ENCODE measurements at regions not wholly inside any gene's neighbourhood (a gene's known extent, or its start where the extent isn't known, plus 50 kb on each side); places are given as distances from the start of the nearest gene placed in this dataset.

DNA sequence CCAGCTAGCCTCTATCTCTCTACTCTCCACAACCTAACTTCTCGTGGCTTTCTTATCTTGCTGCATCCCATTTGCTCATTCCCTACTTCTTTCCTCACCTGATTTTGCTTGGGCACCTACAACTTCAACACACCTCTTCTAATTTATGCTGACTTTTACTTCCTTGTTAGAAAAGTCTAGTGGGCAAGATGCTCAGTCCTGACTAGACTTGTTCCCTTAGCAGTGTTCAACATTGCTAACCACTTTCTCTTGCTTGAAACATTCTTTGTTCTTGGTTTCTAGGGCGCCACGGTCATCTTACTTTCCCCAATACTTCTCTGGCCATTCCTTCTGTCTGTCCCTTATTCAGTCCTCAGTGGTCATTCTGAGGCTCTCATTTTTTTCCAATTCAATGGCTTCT is 454.7 kb upstream of the CWC22 start:
- DNase-seq (ENCODE audit: low spot score) = no peak

DNA sequence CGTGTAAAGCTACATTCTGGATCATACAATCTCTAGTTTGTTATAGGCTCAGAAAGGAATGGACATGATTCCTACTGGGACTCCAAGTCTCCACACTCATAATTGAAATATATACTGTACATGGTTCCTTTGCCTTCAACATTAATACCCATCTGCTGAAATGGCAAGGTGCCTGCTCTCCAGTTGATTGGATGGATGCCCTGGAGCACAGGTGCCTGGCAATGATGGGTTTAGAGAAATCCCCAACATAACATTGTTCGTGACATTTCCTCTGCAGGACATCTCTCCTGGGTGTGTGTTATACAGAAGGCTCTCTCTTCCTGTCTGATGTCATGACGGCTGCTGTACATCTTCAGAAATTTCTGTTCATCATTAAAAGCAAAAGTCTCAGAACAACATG is 449.7 kb upstream of the CWC22 start:
- no peak for DNase-seq (ENCODE audit: low spot score)

DNA sequence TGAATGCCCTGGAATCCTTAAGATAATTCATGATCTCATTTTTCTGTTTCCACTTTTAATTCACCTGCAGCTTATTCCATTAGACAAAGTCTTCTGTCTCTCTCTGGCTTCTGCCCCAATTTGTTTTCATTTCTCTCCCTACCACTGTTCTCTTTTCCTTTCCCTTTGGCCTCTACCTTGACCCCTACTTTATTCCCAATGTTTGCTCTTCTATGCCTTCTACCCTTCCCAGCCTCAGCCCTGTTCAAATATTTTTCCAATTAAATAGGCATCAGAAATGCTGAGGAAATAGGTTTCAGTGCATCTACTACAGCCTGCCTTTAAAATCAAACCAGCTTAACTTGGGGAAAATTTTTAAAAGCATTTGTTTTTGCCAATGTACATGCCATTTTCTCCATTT is 443.7 kb upstream of the CWC22 start:
- DNase-seq (ENCODE audit: low spot score) = no peak

DNA sequence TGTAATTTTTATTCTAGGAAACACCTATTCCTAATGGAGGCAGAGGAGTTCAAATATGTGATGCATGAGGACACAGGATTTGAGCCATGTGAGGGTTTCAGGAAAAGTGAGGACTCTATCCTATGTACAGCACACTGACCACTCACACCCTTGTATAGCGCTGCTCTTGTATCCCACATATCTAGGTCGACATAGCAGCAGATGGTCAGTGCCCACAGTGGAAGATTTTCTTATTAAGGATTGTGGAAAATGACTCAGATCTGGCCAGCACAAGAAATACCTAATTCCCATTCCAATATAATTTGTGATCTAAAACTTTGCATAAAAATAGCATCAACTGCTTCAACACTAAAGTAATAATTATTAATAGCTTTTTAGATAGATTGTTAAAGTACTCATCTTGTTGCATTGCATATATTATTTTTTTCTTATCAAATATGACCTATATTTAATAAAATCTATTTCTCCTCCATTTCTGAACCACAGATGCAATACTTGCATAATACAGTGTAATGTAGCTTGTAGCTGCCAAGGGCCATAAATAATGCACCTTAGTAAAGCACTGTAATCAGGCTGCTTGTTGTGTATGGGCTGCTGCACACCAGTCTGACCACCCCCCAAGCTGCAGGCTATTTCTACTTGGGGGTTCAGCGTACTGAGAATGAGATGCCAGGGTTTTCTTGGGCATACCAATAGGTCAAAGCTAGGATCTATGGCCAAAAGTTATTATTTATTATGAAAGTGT is 442.2 kb upstream of the CWC22 start:
- no peak for DNase-seq (ENCODE audit: low spot score)

DNA sequence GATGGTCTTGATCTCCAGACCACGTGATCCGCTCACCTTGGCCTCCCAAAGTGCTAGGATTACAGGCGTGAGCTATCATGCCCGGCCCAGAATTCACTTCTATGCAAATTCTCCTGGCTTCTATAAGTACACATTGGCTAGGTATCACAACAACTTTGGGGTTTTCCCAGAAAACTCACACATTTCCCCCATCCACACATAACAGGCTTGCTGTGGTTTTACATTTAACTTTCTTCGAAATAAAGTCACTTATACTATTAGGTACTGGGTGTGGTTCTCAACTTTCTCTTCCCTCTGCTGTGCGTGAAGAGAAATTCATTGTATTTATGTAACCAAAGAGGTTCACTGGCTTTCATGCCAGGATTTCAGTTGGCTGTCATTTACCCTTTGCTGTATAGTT is 439.4 kb upstream of the CWC22 start:
- no peak for DNase-seq (ENCODE audit: low spot score)

DNA sequence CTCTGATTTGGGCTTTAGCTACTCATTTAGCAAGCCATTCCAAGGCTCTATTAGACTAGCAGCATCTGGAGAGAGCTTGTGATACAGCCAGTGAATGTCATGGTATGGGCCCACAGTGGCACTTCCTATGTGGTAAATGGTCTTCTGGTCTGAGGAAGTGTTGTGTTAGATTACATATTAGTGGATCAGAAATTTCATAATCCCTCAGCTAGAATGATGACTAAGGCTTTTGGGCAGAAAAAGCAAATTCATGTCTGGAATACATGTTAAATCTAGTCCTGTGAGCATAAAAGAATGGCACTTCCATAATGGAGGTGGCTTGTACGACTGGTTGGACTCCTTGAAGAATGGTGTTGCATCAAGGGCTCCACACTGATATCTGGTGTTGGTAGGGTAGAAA is 436.8 kb upstream of the CWC22 start:
- DNase-seq (ENCODE audit: low spot score) = no peak

DNA sequence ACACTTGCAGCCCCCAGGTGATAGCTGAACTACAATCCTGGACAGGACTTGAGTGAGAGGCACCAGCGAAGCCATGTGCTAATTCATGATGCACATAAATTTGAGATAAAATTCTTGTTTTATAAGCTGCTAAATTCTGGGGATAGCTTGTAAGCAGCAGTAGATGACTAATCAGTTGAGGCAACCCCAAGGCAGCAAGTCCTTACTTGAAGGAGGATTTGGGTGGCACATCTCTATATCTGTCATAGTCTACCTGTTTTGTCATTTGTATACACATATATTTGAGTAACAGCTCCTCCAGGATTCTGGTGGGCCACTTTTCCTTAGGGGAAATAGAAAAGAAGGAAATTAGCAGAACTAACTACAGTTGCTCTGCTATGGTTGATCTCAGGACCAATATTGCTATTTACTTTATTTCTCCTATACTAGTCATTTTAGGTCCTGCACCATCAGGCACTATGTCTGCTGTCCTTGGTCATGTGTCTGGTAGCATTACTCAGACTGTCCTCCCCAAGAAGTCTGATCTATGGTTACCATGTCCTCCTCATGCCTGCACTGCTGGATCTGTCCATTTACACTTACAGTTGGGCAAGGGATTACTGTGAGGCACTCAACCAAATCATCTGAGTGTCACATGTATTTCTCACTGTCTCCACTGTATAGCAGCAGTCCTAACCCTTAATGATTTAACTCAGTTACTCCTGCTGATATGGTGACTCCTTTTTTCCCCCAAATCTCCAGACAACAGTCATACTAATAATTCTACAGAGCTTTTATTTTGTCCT is 436.0 kb upstream of the CWC22 start:
- no peak for DNase-seq (ENCODE audit: low spot score)

DNA sequence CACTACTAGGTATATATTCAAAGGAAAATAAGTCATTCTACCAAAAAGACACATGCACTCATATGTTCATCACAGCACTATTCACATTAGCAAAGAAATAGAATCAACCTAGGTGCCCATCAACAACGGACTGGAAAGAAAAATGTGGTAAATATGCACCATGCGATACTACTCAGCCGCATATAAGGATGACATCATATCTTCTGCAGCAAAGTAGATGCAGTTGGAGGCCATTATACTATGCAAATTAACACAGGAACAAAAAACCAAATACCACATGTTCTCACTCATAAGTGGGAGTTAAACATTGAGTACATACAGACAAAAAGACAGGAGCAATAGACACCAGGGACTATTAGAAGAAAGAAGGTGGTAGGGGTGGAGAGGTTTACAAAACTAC is 412.1 kb upstream of the CWC22 start:
- DNase-seq (ENCODE audit: low spot score) = no peak

DNA sequence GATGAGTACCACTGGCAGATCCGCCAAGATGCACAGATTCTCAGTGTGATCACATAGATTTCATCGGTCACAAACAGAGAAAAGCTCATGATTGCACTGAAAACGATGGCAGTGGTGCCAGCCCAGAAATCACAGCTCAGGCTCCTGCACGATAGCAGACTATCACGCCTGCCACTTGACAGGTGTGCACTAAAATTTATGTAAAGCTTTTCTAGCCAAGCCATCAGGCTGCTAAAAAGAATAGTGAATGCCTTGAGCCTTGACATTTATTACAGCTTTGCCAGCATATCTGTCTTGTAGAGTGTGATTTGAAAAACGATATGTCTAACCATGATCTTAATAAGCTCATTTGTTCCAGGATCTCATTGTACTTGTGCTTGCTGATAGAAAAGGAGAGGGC is 409.5 kb upstream of the CWC22 start:
- DNase-seq (ENCODE audit: low spot score) = no peak

DNA sequence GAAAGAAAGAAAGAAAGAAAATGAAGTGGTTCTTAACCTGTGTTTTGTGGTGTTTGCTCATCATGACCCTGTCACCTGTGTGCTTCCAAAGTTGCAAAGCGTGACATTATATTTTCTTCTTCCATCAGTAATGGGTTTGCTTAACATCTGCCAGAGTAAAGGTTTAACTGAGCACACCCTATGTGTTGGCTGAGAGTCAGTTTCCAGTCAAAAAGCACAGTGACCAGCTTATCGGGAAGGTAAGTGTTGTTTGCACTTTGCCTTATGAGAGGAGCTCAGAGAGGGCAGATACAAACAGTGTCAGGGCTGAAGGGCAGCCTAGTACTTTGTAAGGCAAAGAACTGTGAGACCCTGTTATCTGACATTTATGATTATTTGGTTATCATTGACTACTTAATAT is 406.2 kb upstream of the CWC22 start:
- no peak for DNase-seq (ENCODE audit: low spot score)

DNA sequence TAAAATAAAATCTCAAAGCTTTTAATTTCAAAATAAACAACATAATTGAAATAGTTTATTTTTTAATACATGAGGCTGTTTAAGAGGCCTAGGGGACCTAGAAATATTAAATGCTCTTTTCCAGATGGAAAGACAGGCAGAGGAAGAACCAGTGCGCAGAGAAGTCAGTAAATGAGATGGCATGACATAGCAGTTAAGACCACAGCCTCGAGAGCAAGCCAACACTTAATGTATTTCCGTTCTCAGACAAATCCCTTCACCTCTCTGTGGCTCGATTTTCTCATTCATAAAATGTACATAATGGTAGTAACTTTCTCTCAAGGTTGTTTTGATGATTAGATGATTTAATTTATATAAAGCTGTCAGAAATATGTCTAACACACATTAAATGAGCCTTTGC is 405.1 kb upstream of the CWC22 start:
- no peak for DNase-seq (ENCODE audit: low spot score)

DNA sequence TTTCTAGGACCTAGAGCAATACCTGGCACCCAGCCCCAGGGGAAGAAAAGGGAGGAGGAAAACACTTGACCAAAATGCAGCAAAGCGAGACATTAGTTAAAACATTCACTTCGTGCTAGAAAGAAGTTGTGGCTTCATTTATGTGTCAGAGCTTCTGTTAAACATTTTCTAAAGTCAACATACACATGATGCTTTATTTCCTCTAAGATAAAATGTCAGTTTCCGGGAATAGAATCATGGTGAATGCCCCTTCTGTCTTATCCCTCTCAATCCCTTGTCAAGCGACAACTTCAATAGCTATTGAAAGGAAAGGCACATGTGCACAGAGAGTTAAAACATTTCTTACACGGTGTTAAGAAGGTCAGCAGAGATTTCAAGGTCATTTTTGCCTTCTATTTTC is 404.6 kb upstream of the CWC22 start:
- no peak for DNase-seq (ENCODE audit: low spot score)

DNA sequence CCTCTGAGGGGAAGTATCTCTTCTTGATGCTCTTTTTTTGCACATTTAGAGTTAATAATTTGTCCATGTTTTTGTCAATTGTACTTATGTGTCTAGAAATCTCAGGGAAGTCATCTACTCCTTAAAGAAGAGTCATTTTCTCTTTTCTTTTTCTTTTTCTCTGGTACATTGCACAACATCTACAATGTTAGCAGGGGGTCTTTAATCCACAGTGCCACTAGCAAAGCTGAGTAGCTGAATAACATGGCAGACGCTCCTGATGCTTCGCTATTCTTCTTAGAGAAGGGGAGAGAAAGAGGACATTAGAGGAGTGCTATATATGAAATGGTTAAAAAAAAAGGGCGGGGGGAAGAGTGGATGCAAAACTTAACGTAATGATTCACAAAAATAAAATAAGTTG is 399.6 kb upstream of the CWC22 start:
- no peak for DNase-seq (ENCODE audit: low spot score)

DNA sequence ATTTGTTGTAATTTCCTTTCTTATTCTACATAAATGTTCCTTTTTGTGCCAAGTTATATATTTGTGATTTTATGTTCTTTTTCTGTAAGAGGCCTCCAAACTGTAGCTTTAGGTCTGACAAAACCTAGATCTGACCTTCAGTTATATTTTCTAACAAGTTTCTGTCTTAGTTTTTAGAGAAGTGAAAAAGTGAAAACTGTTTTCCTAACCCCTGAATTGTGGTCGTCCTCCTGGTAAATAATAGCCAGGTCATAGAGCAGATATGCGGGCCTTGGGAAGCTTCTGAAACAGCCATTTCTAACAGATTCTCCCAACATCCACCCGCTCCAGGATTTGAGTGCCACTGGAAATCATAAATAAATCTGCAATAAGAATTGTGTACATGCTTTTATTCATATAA is 398.4 kb upstream of the CWC22 start:
- no peak for DNase-seq (ENCODE audit: low spot score)

DNA sequence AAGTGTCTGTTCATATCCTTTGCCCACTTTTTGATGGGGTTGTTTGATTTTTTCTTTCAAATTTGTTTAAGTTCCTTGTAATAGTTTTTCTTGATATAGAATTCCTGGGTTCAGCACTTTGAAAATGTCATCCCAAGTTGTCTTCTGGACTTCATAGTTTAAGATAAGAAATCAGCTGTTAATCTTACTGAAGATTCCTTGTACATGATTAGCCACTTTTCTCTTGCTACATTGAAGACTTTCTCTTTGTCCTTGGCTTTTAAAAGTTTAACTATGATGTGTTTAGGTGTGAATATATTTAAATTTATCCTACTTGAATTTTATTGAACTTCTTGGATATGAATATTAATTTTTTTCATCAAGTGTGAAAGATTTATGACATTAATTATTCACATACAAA is 387.2 kb upstream of the CWC22 start:
- no peak for DNase-seq (ENCODE audit: low spot score)

DNA sequence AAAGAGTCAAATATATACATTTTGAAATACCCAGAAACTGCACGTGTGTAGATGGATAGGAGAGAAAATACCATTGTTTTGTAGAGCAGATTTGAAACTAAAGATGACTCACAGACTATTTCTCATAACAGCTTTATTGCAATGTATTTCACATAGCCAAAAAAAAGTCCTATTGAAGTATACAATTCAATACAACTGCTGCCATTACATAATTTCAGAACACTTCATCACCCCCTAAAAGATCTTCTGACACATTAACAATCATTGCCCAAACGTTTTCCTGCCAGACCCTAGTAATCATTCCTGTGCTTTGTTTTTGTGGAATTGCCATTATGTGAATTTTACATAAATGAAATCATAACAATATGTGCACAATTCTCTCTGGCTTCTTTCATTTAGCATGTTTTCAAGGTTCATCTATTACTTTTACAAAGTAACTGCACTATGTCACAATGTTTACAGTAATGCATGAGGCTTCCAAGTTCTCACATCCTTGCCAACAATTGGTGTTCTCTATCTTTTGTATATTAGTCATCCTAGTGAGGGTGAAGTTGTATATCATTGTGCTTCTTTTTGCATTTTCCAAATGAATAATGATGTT is 378.6 kb upstream of the CWC22 start:
- no peak for DNase-seq (ENCODE audit: low spot score)

DNA sequence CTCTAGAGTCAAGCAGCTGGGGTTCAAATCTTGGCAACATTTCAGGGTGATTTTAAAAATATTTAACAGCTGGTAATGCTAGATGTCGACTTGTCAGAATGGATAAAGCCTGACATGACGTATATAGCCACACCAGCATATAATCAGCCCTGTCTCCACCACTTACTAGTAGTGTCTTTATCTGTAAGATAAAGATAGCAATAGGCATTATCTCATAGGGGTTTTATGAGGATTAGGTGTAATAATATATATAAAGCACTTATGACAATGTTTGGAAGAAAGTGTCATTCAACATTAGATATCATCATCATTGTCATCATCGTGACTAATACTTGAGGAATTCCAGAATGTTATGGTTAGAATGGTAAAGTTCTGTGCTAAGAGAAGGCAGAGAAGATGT is 369.0 kb upstream of the CWC22 start:
- no peak for DNase-seq (ENCODE audit: low spot score)

DNA sequence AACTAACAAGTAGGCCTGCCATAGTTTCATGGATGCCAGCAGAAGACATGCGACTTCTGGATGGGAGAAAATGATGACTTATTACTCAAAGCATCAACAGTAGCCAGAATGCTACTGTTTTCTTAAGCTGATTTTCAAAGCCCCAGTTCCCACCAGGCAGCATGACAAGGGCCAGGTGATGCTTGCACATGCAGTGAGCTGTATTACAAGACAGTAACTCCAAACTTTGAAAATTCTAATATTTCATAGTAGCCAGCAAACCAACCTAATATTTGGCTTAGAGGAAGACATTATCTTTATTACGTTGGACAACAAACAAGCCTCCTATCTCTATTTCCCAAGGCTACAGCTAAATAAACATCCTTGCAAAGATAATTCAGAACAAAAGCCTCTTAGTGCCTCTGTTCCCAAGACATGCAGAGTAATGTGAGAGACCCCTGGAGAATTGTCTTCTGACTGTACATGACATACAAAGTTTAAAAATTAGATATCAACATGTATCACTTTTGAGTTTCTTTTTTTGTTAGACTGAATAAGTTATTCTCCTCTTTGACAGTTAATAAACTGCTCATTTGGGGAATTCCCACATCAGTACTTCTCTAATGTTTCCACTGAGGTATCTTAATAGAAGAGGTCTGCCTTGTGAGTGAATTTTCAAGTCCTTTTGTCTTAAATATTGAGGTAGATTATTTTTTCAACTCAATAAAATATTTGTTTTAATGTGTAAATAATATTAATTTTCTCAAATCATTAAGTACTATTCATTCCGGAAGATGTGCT is 367.6 kb upstream of the CWC22 start:
- DNase-seq (ENCODE audit: low spot score) = no peak

DNA sequence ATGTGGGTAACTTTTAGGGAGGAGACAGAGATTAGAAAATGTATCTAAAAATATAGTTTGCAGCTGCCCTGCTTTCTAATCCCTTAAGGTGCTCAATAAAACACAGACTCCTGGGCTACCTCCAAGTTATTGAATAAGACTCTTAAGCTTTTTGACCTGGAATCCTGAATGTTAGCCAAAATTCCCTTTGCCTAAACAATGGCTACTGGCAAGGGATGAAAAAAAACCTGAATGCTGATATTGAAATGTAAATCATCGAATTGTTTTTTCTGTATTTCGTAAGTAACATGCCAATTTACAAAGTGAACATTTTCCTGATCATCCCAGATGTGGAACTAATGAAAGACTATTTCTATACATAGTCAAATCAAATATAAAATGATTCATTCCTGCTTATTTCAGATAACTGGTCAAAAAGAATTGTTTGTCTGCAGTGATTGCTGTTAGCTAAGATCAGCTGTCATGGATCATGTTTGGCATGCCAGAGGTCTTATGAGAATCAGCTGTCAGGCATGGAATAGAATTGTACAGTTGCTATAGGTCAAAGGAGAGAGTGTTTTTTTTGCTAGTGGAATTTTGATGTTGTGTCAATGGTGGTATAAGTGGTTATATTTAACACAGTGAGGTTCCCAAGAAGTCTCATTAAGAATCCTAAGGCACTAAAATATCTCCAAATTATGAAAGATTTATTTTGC is 363.6 kb upstream of the CWC22 start:
- no peak for DNase-seq (ENCODE audit: low spot score)

DNA sequence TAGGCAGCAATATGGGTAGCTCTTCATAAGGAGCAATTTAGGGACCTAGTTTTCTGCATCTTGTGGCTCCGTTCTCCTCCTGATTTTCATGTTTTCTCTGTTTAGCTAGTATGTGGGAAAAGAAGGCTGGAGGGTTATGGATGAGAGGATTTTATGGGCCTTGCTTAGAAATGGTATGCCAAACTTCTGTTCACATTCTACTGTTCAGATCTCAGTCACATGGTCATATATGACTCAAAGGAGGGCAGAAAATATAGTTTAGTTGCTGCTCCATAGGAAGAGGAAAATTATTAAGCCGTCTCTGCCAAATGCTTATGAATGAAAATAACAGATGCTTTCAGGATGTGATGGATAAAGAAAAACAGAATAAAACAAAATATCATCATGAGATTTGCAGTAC is 361.8 kb upstream of the CWC22 start:
- DNase-seq (ENCODE audit: low spot score) = no peak

DNA sequence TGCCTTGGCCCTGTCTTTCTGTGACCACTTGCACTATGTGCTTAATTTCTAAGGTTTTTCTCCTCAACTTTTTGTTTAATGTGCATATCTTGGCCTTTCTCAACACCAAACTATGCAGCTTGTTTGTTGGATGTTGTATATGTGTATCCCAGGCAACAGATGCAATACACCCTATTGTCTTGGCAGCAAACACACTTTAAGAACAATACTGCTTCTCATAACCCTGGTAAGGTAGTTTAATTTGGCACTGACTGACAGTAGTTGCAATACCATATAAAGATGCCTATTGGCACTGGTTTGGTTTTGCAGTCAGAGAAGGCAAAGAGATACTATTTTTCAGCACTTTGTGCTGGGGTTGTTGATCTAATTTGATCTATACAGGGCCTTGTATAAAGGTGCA is 360.7 kb upstream of the CWC22 start:
- DNase-seq (ENCODE audit: low spot score) = no peak

DNA sequence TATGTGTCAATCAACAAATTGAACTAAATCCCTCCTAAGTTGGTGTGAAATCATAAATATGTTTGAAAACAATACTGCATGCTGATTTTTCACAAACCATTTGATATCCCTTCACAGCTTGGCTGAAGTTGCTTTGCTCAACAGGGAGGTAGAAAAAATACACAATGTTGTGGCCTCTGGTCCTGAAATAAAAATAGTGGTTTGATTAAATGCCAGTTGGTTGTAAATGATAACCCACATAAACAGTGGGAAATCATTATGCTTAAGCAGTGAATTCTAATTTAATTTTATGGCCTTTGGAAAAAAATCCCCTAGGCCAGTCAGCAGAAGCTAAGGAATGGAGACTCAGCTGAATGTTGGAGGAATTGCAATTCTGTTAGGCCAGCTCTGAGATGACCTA is 359.4 kb upstream of the CWC22 start:
- no peak for DNase-seq (ENCODE audit: low spot score)
